Ovary (tissue), 7 donors: ENCODE measurements at regions not wholly inside any gene's neighbourhood (a gene's known extent, or its start where the extent isn't known, plus 50 kb on each side); places are given as distances from the start of the nearest gene placed in this dataset.

Source experiments
- DNase-seq, 5 donors: peaks; one replicate each; pipeline ENCODE4 v3.0.0-alpha.2; 2019 to 2020
- H3K27ac ChIP-seq, 2 donors: fragments of 200-600 bp; one replicate each; pipeline versions ENCODE4 v1.5.1 to v1.8.0; 2019 to 2022
- H3K27me3 ChIP-seq: fragments of 200-600 bp; one replicate; pipeline ENCODE4 v1.8.0; 2022
- H3K36me3 ChIP-seq: fragments of 200-600 bp; sonication (generic); one replicate; pipeline ENCODE4 v1.5.1; 2019
- H3K4me1 ChIP-seq: one replicate; pipeline ENCODE4 v1.8.1; 2013; ENCODE audit warnings: mild to moderate bottlenecking, moderate library complexity; ENCODE audit not compliant: insufficient read depth
- H3K4me3 ChIP-seq: fragments of 200-600 bp; sonication (generic); one replicate; pipeline ENCODE4 v1.5.1; 2017
- H3K9me3 ChIP-seq, 2 donors: fragments of 200-600 bp in 1 of 2; sonication (generic) in 1 of 2; one replicate each; pipeline versions ENCODE4 v1.5.1 to v1.8.1; 2013 to 2019; ENCODE audit warnings: mild to moderate bottlenecking in 1 of 2, moderate library complexity in 1 of 2
- EP300 ChIP-seq: sonication (generic); formaldehyde crosslinking; IDR thresholded peaks from one replicate; pipeline ENCODE4 v1.6.1; 2017; ENCODE audit warnings: antibody characterized with exemption
- POLR2A ChIP-seq: fragments of 450-650 bp; IDR thresholded peaks from one replicate; pipeline ENCODE4 v1.6.1; 2017; ENCODE audit warnings: antibody characterized with exemption, mild to moderate bottlenecking, moderate library complexity
- WGBS, 3 donors: extraction: QIAGEN DNeasy Blood & Tissue Kit in 1 of 3; methylation state at CpG; one replicate each; pipeline versions ENCODE4 v1.1.5 to v1.1.7; 2013 to 2017; 5-methylcytosine and 5-hydroxymethylcytosine counted together
- intact Hi-C, 4 donors: fragments of 100-400 bp; cut with DNase I; formaldehyde crosslinking; loops; one replicate each; pipeline versions ENCODE4 v1.11.0 to v1.15.1; 2022 to 2023
- TF ChIP-seq, protein P1 (sequence below), 3 donors: fragments of 450-650 bp in 2 of 3; fragments of 200-600 bp in 1 of 3; IDR thresholded peaks; one replicate each; pipeline versions ENCODE4 v1.5.1 to v1.8.0; 2016 to 2022; ENCODE audit warnings: antibody characterized with exemption in 3 of 3, mild to moderate bottlenecking in 1 of 3
- donor health status: DM: no; HTN: no; CAD: no; lungs with moderate emphysema.
- donor health status: DM: no; HTN: no; CAD: no.
- donor health status: Bipolar disorder and iron deficiency.
- donor health status: DM: no; HTN: no; CAD: no.
- donor health status: DM: yes; HTN: yes; CAD: no.

DNA sequence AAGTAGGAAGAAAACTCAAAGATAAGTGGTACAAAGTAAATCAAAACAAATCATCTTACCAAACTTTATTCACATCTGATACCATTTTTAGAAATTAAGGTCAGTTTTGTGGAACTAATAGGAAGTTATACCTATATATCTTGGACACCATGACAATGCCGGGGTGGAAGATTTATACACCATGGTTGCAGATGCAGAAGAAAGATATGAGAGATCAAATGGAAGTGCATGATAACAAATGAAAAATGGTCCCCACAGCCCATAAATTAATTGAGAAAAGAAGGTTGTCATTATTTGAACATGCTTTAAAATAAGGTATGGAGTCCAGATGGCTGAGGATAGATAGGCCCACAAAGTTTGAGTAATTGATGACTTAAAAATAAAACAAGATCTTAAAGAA lies 276.8 kb downstream of the TSHZ3 start:
- peaks cover 14% of the 10 kb centered on the region for H3K4me1 ChIP-seq
- intact Hi-C loops: no loop called here
- no peak for DNase-seq
- no peaks in the 10 kb centered on the region for H3K36me3 ChIP-seq
- no peak overlapping the region for H3K4me3 ChIP-seq
- no peak for TF ChIP-seq POLR2A
- TF ChIP-seq, protein P1, sequence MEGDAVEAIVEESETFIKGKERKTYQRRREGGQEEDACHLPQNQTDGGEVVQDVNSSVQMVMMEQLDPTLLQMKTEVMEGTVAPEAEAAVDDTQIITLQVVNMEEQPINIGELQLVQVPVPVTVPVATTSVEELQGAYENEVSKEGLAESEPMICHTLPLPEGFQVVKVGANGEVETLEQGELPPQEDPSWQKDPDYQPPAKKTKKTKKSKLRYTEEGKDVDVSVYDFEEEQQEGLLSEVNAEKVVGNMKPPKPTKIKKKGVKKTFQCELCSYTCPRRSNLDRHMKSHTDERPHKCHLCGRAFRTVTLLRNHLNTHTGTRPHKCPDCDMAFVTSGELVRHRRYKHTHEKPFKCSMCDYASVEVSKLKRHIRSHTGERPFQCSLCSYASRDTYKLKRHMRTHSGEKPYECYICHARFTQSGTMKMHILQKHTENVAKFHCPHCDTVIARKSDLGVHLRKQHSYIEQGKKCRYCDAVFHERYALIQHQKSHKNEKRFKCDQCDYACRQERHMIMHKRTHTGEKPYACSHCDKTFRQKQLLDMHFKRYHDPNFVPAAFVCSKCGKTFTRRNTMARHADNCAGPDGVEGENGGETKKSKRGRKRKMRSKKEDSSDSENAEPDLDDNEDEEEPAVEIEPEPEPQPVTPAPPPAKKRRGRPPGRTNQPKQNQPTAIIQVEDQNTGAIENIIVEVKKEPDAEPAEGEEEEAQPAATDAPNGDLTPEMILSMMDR (IDR thresholded peaks at IDR 0.05): no peak
- no peak for TF ChIP-seq EP300
- WGBS, 3 donors: 93 to 95% (median 94%) methylated on average over 1 of the region's 1 CpG
- H3K27ac ChIP-seq: no peak overlapping the region
- no peaks in the 10 kb centered on the region for H3K9me3 ChIP-seq
- no peaks in the 10 kb centered on the region for H3K27me3 ChIP-seq

DNA sequence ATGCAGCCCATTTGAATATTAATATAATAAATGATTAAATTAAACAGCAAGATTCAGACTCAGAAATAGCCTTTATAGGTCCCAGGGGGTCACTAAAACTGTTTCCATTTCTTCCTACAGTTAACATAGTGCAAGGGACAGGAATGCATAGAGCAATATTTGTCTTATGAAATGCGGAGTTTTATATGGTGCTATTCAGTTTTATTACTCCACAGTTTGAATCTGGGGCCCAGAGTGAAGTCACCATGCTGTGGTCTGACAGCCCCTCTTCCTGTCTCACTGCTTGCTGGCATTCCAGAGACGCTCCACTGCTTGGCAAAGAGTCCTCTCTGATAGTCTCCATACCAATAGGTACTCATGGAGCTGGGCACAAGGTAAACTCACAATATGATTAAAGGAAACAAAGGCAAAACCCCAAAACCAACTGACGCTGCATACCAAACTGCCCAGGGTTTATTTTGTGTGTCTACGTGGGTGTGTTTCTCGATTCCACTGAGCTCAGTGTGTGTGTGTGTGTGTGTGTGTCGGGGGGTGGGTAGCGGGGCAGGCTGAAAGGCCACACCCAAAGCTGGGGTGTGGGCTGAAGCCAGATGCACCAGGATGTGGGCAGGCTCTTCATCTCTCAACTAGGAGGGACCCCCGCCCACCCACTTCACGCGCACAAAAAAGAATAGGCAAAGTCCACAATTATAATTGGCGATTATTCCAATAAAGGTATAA lies 277.9 kb downstream of the TSHZ3 start:
- TF ChIP-seq, protein P1 (IDR thresholded peaks at IDR 0.05): no peak
- TF ChIP-seq EP300 (no peak), POLR2A (no peak)
- intact Hi-C loops: no loop called here
- H3K27me3 ChIP-seq: no peaks in the 10 kb centered on the region
- WGBS, 3 donors: 59 to 81% (median 64%) methylated on average over 11 of the region's 11 CpGs
- no peak for DNase-seq
- no peaks in the 10 kb centered on the region for H3K9me3 ChIP-seq
- H3K36me3 ChIP-seq: no peaks in the 10 kb centered on the region
- no peak overlapping the region for H3K4me3 ChIP-seq
- H3K27ac ChIP-seq: no peak overlapping the region
- peaks cover 14% of the 10 kb centered on the region for H3K4me1 ChIP-seq

DNA sequence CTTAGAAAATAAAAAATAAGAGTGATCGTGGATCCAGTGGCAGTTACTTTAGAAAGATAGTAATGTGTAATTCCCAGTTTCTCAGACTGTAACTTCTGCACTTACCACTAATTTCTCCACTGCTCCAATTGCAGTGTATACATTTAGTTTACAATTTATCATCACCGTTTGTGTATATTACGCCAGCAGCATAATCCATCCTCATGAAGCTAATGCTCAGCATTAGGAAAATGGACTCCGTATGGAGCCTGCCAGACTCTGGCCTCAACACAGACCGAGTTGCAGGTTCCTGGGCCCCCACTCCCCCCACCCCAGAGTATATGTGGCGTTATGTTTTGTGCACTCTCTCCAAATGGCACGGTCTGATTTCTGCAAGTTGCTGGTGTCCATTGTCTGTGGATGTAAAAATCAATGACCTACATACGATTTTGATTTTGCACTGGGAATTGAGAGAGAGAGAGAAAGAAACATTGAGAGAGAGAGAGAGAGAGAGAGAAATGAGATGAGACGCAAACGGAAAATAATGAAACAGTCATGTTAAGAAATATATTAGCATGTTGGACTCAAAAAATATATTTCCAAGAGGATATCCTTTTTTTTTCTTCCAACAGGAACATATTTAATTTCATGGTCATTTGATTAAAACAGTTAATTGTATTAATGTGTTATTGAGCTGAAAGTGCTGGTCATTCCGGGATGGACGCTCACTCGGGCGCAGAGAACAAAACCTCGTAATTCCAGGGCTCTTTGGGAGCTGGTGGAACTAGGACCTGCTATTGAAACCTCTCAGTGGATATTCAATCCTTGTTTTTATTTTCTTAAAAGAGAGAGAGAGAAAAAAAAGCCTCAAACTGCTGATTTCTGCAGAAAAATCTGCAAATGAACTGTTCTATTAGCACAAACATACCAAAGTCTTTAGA lies 278.8 kb downstream of the TSHZ3 start:
- H3K27me3 ChIP-seq: no peaks in the 10 kb centered on the region
- 83 to 91% (median 84%) methylated on average over 15 of the region's 15 CpGs for WGBS, 3 donors
- no peak overlapping the region for H3K27ac ChIP-seq
- H3K4me3 ChIP-seq: no peak overlapping the region
- H3K9me3 ChIP-seq: no peaks in the 10 kb centered on the region
- DNase-seq: no peak
- TF ChIP-seq EP300 (no peak), POLR2A (no peak)
- TF ChIP-seq, protein P1 (IDR thresholded peaks at IDR 0.05): no peak
- intact Hi-C loops: no loop called here
- peaks cover 8% of the 10 kb centered on the region for H3K4me1 ChIP-seq
- H3K36me3 ChIP-seq: no peaks in the 10 kb centered on the region

DNA sequence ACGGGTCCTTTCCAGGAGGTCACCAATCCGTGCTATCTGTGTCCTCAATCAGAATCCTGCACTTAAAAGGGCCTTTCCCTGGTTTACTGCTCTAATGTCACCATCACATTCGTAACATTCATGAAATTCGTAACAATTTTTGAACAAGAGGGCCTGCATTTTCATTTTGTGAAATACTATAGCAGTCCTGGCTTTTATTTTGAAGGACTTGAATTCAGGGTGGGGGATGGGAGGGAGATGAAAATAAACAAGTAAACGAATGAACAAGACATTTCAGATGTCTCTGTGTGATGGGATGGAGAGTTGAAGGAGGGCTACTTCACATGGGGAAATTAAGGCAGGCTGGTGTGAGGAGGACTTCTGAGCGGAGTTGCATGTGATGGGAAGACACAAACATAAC lies 281.0 kb downstream of the TSHZ3 start:
- TF ChIP-seq POLR2A (no peak), EP300 (no peak)
- TF ChIP-seq, protein P1 (IDR thresholded peaks at IDR 0.05): no peak
- DNase-seq: no peak

More for the DNA sequence above, 281.0 kb downstream of the TSHZ3 start:
- Histone ChIP-seq H3K27ac (no peak overlapping the region), H3K36me3 (no peaks in the 10 kb centered on the region), H3K9me3 (no peaks in the 10 kb centered on the region), H3K27me3 (no peaks in the 10 kb centered on the region), H3K4me1 (peaks cover 4% of the 10 kb centered on the region), H3K4me3 (no peak overlapping the region)
- WGBS, 3 donors: 78 to 83% (median 80%) methylated on average over 6 of the region's 6 CpGs
- intact Hi-C loops: loop anchor here in 1 of 4 donors (5.0 kb wide), 1 partner anchor 996 kb away; no protein-coding TSS in a partner anchor
